ENCODE measurements at regions not wholly inside any gene's neighbourhood (a gene's known extent, or its start where the extent isn't known, plus 50 kb on each side); places are given as distances from the start of the nearest gene placed in this dataset.

DNA sequence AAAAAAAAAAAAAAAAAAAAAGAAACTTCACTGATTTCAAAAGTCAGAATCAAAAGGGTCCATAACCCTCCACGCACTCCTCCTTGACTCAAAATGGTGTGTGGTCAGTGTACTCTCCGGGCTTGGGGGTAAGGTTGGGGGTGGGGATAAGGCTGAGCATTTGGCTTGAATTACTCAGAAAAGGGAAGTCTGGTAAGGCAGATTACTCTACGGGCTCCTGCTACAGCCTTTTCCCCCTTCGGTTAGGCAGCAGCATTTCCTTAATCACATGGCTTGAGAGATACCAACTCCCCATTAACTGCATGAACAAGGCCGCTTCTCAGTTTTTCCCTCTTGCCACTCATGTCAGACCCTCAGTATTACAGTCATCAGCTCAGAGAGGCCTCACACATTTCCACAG lies 135.4 kb upstream of the DUSP21 start:
- TF ChIP-seq POLR2AphosphoS5 (IDR thresholded peaks at IDR 0.05) (no peak), POLR2A (IDR thresholded peaks at IDR 0.05) (no peak)
- TF ChIP-seq, protein P1, sequence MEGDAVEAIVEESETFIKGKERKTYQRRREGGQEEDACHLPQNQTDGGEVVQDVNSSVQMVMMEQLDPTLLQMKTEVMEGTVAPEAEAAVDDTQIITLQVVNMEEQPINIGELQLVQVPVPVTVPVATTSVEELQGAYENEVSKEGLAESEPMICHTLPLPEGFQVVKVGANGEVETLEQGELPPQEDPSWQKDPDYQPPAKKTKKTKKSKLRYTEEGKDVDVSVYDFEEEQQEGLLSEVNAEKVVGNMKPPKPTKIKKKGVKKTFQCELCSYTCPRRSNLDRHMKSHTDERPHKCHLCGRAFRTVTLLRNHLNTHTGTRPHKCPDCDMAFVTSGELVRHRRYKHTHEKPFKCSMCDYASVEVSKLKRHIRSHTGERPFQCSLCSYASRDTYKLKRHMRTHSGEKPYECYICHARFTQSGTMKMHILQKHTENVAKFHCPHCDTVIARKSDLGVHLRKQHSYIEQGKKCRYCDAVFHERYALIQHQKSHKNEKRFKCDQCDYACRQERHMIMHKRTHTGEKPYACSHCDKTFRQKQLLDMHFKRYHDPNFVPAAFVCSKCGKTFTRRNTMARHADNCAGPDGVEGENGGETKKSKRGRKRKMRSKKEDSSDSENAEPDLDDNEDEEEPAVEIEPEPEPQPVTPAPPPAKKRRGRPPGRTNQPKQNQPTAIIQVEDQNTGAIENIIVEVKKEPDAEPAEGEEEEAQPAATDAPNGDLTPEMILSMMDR (IDR thresholded peaks at IDR 0.05) = no peak

Data from suprapubic skin (tissue), 4 donors.